Mesodermal cell (in vitro differentiated cells): ENCODE measurements at regions not wholly inside any gene's neighbourhood (a gene's known extent, or its start where the extent isn't known, plus 50 kb on each side); places are given as distances from the start of the nearest gene placed in this dataset.

Experiments
- H3K27ac ChIP-seq: 2 replicates; pipeline ENCODE4 v1.7.0; 2013; ENCODE audit warnings: mild to moderate bottlenecking, low read depth, low read length, moderate library complexity; ENCODE audit not compliant: severe bottlenecking
- H3K36me3 ChIP-seq: 2 replicates; pipeline ENCODE4 v1.7.1; 2013; ENCODE audit warnings: mild to moderate bottlenecking, low read length, moderate library complexity; ENCODE audit not compliant: control insufficient read depth, insufficient read depth
- H3K4me1 ChIP-seq: one replicate; pipeline ENCODE4 v1.7.1; 2013; ENCODE audit warnings: mild to moderate bottlenecking, low read length; ENCODE audit not compliant: insufficient read depth, control insufficient read depth, poor library complexity, severe bottlenecking
- H3K4me3 ChIP-seq: 2 replicates; pipeline ENCODE4 v1.7.0; 2013; ENCODE audit warnings: low read length, control low read depth, mild to moderate bottlenecking; ENCODE audit not compliant: insufficient read depth, poor library complexity, severe bottlenecking; ENCODE audit errors: extremely low read depth
- H3K9me3 ChIP-seq: 2 replicates; pipeline ENCODE4 v1.7.1; 2013; ENCODE audit warnings: mild to moderate bottlenecking, low read length, moderate library complexity; ENCODE audit not compliant: control insufficient read depth
- WGBS, 2 experiments: methylation state at CpG; one replicate each; pipeline ENCODE4 v1.1.5; 2013; ENCODE audit warnings: missing lambda C conversion rate in 2 of 2; ENCODE audit not compliant: insufficient coverage in 2 of 2; 5-methylcytosine and 5-hydroxymethylcytosine counted together

GRCh38 chr9:27747450-27747849, 174.2 kb upstream of the C9orf72 start:
- no CpG with 5 or more reads among the region's 1 CpG for WGBS, 2 experiments
- H3K4me3 ChIP-seq = no peak overlapping the region
- H3K9me3 ChIP-seq = no peaks in the 10 kb centered on the region
- H3K27ac ChIP-seq = no peak overlapping the region
- H3K4me1 ChIP-seq = no peaks in the 10 kb centered on the region
- no peaks in the 10 kb centered on the region for H3K36me3 ChIP-seq

GRCh38 chr9:27749838-27750237, 176.6 kb upstream of the C9orf72 start:
- no peak overlapping the region for H3K4me3 ChIP-seq
- no peaks in the 10 kb centered on the region for H3K9me3 ChIP-seq
- H3K36me3 ChIP-seq = no peaks in the 10 kb centered on the region
- H3K4me1 ChIP-seq = no peaks in the 10 kb centered on the region
- 36% methylated on average over 2 of the region's 2 CpGs; no CpG with 5 or more reads in 1 of the 2 experiments for WGBS, 2 experiments
- no peak overlapping the region for H3K27ac ChIP-seq

- Histone ChIP-seq H3K4me3 (no peak overlapping the region), H3K27ac (no peak overlapping the region), H3K36me3 (no peaks in the 10 kb centered on the region), H3K9me3 (no peaks in the 10 kb centered on the region), H3K4me1 (no peaks in the 10 kb centered on the region)
- 100% methylated on average over 1 of the region's 3 CpGs; no CpG with 5 or more reads in 1 of the 2 experiments for WGBS, 2 experiments
Observed at GRCh38 chr9:27750566-27750965, 177.3 kb upstream of the C9orf72 start.

- no peak overlapping the region for H3K4me3 ChIP-seq
- no peaks in the 10 kb centered on the region for H3K36me3 ChIP-seq
- no peaks in the 10 kb centered on the region for H3K9me3 ChIP-seq
- WGBS, 2 experiments = 94 to 100% methylated on average over 3 of the region's 4 CpGs
- H3K4me1 ChIP-seq = no peaks in the 10 kb centered on the region
- no peak overlapping the region for H3K27ac ChIP-seq
Observed at GRCh38 chr9:27752069-27752468, 178.8 kb upstream of the C9orf72 start.

- no peak overlapping the region for H3K27ac ChIP-seq
- H3K4me1 ChIP-seq = no peaks in the 10 kb centered on the region
- H3K36me3 ChIP-seq = no peaks in the 10 kb centered on the region
- no peaks in the 10 kb centered on the region for H3K9me3 ChIP-seq
- H3K4me3 ChIP-seq = no peak overlapping the region
- WGBS, 2 experiments = 86 to 100% methylated on average over 1 of the region's 2 CpGs
Observed at GRCh38 chr9:27755846-27756245, 182.6 kb upstream of the C9orf72 start.

- Histone ChIP-seq H3K4me1 (no peaks in the 10 kb centered on the region), H3K9me3 (no peaks in the 10 kb centered on the region), H3K27ac (no peak overlapping the region), H3K4me3 (no peak overlapping the region), H3K36me3 (no peaks in the 10 kb centered on the region)
- WGBS, 2 experiments = 86 to 88% methylated on average over 5 of the region's 5 CpGs
Observed at GRCh38 chr9:27756418-27756817, 183.1 kb upstream of the C9orf72 start.

- Histone ChIP-seq H3K36me3 (no peaks in the 10 kb centered on the region), H3K27ac (no peak overlapping the region), H3K9me3 (no peaks in the 10 kb centered on the region), H3K4me3 (no peak overlapping the region), H3K4me1 (peaks cover 11% of the 10 kb centered on the region)
- 87 to 96% methylated on average over 7 of the region's 7 CpGs for WGBS, 2 experiments
Observed at GRCh38 chr9:27763831-27764230, 190.6 kb upstream of the C9orf72 start.

GRCh38 chr9:27765266-27766072, 192.2 kb upstream of the C9orf72 start:
- Histone ChIP-seq H3K27ac (peak overlapping the region; percentile 13), H3K4me3 (no peak overlapping the region), H3K36me3 (no peaks in the 10 kb centered on the region), H3K9me3 (no peaks in the 10 kb centered on the region), H3K4me1 (peaks cover 11% of the 10 kb centered on the region)
- WGBS, 2 experiments = no CpG with 5 or more reads among the region's 1 CpG

- 86 to 89% methylated on average over 1 to 3 of the region's 3 CpGs for WGBS, 2 experiments
- Histone ChIP-seq H3K36me3 (no peaks in the 10 kb centered on the region), H3K9me3 (no peaks in the 10 kb centered on the region), H3K4me3 (no peak overlapping the region), H3K27ac (no peak overlapping the region), H3K4me1 (peaks cover 13% of the 10 kb centered on the region)
Observed at GRCh38 chr9:27766073-27766835, 193.0 kb upstream of the C9orf72 start.

- Histone ChIP-seq H3K4me3 (no peak overlapping the region), H3K9me3 (no peaks in the 10 kb centered on the region), H3K36me3 (no peaks in the 10 kb centered on the region), H3K4me1 (peaks cover 35% of the 10 kb centered on the region), H3K27ac (no peak overlapping the region)
- 87 to 97% methylated on average over 2 of the region's 3 CpGs for WGBS, 2 experiments
Observed at GRCh38 chr9:27768781-27769180, 195.5 kb upstream of the C9orf72 start.

- WGBS, 2 experiments = 71 to 73% methylated on average over 5 of the region's 5 CpGs
- H3K9me3 ChIP-seq = no peaks in the 10 kb centered on the region
- peaks cover 32% of the 10 kb centered on the region for H3K4me1 ChIP-seq
- H3K4me3 ChIP-seq = no peak overlapping the region
- H3K36me3 ChIP-seq = no peaks in the 10 kb centered on the region
- no peak overlapping the region for H3K27ac ChIP-seq
Observed at GRCh38 chr9:27770541-27770940, 197.3 kb upstream of the C9orf72 start.
